GM12878 (cell line): ENCODE measurements at regions not wholly inside any gene's neighbourhood (a gene's known extent, or its start where the extent isn't known, plus 50 kb on each side); places are given as distances from the start of the nearest gene placed in this dataset.

ENCODE experiments used
- CEBPB ChIP-seq, 2 experiments: fragments of 150-350 bp in 1 of 2; IDR thresholded peaks; 2 replicates each; pipeline ENCODE4 v1.6.1; 2012 to 2014; ENCODE audit warnings: low read depth in 2 of 2, low read length in 2 of 2, borderline replicate concordance in 1 of 2, inconsistent platforms in 1 of 2
- CHD2 ChIP-seq: IDR thresholded peaks from 2 replicates; pipeline ENCODE4 v1.6.1; 2011; ENCODE audit warnings: low read depth, low read length, improper control_type of control experiment, borderline replicate concordance
- ESRRA ChIP-seq: IDR thresholded peaks from 2 replicates; pipeline ENCODE4 v1.6.1; 2012; ENCODE audit warnings: mild to moderate bottlenecking, low read length, improper control_type of control experiment
- FOXK2 ChIP-seq: fragments of 450-650 bp; IDR thresholded peaks from 2 replicates; pipeline ENCODE4 v1.6.1; 2017; ENCODE audit warnings: mild to moderate bottlenecking, moderate library complexity
- HDAC2 ChIP-seq: fragments of 200-600 bp; sonication (generic); IDR thresholded peaks from 2 replicates; pipeline ENCODE4 v1.6.1; 2017
- KLF5 ChIP-seq: fragments of 450-650 bp; IDR thresholded peaks from 2 replicates; pipeline ENCODE4 v1.6.1; 2014; ENCODE audit warnings: mild to moderate bottlenecking; ENCODE audit not compliant: partially characterized antibody
- MTA3 ChIP-seq: IDR thresholded peaks from 2 replicates; pipeline ENCODE4 v1.6.1; 2012; ENCODE audit warnings: low read length, inconsistent platforms, borderline replicate concordance
- MYC ChIP-seq: IDR thresholded peaks from 2 replicates; pipeline ENCODE4 v1.6.1; 2011; ENCODE audit warnings: mild to moderate bottlenecking, low read length, moderate library complexity, inconsistent platforms; ENCODE audit not compliant: insufficient read depth, insufficient replicate concordance, insufficient read length, severe bottlenecking
- NR2C2 ChIP-seq: IDR thresholded peaks from 2 replicates; pipeline ENCODE4 v1.6.1; 2011; ENCODE audit warnings: borderline replicate concordance, low read depth; ENCODE audit not compliant: control insufficient read depth, insufficient read length
- NRF1 ChIP-seq: conservative IDR thresholded peaks from 2 replicates; pipeline ENCODE4 v1.6.1; 2011; ENCODE audit warnings: mild to moderate bottlenecking, low read depth, low read length, improper control_type of control experiment
- PML ChIP-seq: IDR thresholded peaks from 2 replicates; pipeline ENCODE4 v1.6.1; 2012; ENCODE audit warnings: low read length, inconsistent platforms
- RBBP5 ChIP-seq: fragments of 200-600 bp; sonication (generic); conservative IDR thresholded peaks from 2 replicates; pipeline ENCODE4 v1.6.1; 2016
- RELA ChIP-seq: fragments of 450-650 bp; IDR thresholded peaks from 2 replicates; pipeline ENCODE4 v1.8.0; 2014; ENCODE audit warnings: borderline replicate concordance; ENCODE audit not compliant: partially characterized antibody
- SIX5 ChIP-seq: IDR thresholded peaks from 2 replicates; pipeline ENCODE4 v1.6.1; 2011; ENCODE audit warnings: mild to moderate bottlenecking, low read depth, low read length, moderate library complexity; ENCODE audit not compliant: severe bottlenecking
- SPI1 ChIP-seq: IDR thresholded peaks from 2 replicates; pipeline ENCODE4 v1.6.1; 2011; ENCODE audit warnings: low read depth, mild to moderate bottlenecking, low read length, moderate library complexity, borderline replicate concordance; ENCODE audit not compliant: insufficient read depth
- SUPT20H ChIP-seq: IDR thresholded peaks from 2 replicates; pipeline ENCODE4 v1.6.1; 2011; ENCODE audit warnings: low read depth, mild to moderate bottlenecking, low read length, moderate library complexity, borderline replicate concordance; ENCODE audit not compliant: control insufficient read depth
- SUZ12 ChIP-seq: fragments of 200-600 bp; sonication (generic); IDR thresholded peaks from one replicate; pipeline ENCODE4 v1.6.1; 2018; ENCODE audit warnings: antibody characterized with exemption, mild to moderate bottlenecking; ENCODE audit not compliant: unreplicated experiment
- TF ChIP-seq, protein P1 (sequence below): fragments of 150-350 bp; IDR thresholded peaks from 2 replicates; pipeline ENCODE4 v1.6.1; 2016; ENCODE audit warnings: low read depth, low read length
- TF ChIP-seq, protein P2 (sequence below): fragments of 450-650 bp; IDR thresholded peaks from 2 replicates; pipeline ENCODE4 v1.6.1; 2017; ENCODE audit warnings: mild to moderate bottlenecking
- TF ChIP-seq, protein P3 (sequence below): IDR thresholded peaks from 2 replicates; pipeline ENCODE4 v1.6.1; 2011; ENCODE audit warnings: low read depth, low read length, improper control_type of control experiment, borderline replicate concordance
- TF ChIP-seq, protein P4 (sequence below): IDR thresholded peaks from 2 replicates; pipeline ENCODE4 v1.6.1; 2012; ENCODE audit warnings: low read depth, low read length, improper control_type of control experiment

DNA sequence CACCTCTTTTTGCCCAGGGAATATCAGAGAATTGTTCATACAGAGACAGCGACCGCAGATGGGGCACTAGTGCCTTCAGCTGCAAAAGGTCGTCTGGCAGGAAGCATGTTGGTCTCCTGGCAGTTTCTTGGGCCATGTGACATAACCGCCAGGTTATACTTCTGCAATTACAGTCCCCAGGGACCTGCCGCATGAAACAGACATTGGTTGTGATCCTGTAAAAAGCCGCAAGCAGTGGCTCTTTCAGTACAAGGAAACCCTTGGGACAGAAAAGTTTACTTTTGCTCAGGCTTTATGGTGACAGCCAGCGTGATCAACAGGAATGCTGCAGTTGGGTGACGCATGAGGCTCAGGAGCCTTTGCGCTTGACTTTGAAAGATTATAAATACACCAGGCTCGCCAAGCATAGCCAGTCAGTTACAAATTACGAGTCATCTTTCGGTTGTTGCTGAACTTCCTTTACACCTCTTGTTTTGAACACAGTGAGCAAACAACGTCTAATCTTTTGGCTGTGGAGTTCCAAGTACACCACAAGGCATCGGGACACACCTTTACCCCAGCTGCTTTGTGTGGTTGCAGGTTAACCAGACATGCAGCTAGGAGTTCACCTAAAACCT, 50.5 kb upstream of the UBE2L5 start (continued):
- TF ChIP-seq ESRRA (no peak), HDAC2 (no peak), SUPT20H (no peak), KLF5 (peak; percentile 93), RBBP5 (no peak), MTA3 (peak; percentile 63; the same call in 1 of the 2 replicates), SIX5 (no peak), SPI1 (peak; percentile 57; the same call in 1 of the 2 replicates), MYC (peak; percentile 29), SUZ12 (no peak), CEBPB (IDR thresholded peaks at IDR 0.05; ENCODE audit: borderline replicate concordance in 1 of 2, low read depth in 2 of 2, low read length in 2 of 2) (no peak), RELA (no peak), FOXK2 (no peak; the same call in none of the 2 replicates), NRF1 (no peak), PML (peak; percentile 67; the same call in 1 of the 2 replicates), NR2C2 (no peak), CHD2 (peak; percentile 72; the same call in 1 of the 2 replicates)
- TF ChIP-seq, protein P1, sequence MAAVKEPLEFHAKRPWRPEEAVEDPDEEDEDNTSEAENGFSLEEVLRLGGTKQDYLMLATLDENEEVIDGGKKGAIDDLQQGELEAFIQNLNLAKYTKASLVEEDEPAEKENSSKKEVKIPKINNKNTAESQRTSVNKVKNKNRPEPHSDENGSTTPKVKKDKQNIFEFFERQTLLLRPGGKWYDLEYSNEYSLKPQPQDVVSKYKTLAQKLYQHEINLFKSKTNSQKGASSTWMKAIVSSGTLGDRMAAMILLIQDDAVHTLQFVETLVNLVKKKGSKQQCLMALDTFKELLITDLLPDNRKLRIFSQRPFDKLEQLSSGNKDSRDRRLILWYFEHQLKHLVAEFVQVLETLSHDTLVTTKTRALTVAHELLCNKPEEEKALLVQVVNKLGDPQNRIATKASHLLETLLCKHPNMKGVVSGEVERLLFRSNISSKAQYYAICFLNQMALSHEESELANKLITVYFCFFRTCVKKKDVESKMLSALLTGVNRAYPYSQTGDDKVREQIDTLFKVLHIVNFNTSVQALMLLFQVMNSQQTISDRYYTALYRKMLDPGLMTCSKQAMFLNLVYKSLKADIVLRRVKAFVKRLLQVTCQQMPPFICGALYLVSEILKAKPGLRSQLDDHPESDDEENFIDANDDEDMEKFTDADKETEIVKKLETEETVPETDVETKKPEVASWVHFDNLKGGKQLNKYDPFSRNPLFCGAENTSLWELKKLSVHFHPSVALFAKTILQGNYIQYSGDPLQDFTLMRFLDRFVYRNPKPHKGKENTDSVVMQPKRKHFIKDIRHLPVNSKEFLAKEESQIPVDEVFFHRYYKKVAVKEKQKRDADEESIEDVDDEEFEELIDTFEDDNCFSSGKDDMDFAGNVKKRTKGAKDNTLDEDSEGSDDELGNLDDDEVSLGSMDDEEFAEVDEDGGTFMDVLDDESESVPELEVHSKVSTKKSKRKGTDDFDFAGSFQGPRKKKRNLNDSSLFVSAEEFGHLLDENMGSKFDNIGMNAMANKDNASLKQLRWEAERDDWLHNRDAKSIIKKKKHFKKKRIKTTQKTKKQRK: no peak
- TF ChIP-seq, protein P2, sequence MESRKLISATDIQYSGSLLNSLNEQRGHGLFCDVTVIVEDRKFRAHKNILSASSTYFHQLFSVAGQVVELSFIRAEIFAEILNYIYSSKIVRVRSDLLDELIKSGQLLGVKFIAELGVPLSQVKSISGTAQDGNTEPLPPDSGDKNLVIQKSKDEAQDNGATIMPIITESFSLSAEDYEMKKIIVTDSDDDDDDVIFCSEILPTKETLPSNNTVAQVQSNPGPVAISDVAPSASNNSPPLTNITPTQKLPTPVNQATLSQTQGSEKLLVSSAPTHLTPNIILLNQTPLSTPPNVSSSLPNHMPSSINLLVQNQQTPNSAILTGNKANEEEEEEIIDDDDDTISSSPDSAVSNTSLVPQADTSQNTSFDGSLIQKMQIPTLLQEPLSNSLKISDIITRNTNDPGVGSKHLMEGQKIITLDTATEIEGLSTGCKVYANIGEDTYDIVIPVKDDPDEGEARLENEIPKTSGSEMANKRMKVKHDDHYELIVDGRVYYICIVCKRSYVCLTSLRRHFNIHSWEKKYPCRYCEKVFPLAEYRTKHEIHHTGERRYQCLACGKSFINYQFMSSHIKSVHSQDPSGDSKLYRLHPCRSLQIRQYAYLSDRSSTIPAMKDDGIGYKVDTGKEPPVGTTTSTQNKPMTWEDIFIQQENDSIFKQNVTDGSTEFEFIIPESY: peak; percentile 75; the same call in 1 of the 2 replicates
- TF ChIP-seq, protein P3, sequence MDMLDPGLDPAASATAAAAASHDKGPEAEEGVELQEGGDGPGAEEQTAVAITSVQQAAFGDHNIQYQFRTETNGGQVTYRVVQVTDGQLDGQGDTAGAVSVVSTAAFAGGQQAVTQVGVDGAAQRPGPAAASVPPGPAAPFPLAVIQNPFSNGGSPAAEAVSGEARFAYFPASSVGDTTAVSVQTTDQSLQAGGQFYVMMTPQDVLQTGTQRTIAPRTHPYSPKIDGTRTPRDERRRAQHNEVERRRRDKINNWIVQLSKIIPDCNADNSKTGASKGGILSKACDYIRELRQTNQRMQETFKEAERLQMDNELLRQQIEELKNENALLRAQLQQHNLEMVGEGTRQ: peak; percentile 81
- TF ChIP-seq, protein P4, sequence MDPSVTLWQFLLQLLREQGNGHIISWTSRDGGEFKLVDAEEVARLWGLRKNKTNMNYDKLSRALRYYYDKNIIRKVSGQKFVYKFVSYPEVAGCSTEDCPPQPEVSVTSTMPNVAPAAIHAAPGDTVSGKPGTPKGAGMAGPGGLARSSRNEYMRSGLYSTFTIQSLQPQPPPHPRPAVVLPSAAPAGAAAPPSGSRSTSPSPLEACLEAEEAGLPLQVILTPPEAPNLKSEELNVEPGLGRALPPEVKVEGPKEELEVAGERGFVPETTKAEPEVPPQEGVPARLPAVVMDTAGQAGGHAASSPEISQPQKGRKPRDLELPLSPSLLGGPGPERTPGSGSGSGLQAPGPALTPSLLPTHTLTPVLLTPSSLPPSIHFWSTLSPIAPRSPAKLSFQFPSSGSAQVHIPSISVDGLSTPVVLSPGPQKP: 0 out of 2 replicates have a peak, but pooled peaks have one; percentile 50
